ENCODE measurements at regions not wholly inside any gene's neighbourhood (a gene's known extent, or its start where the extent isn't known, plus 50 kb on each side); places are given as distances from the start of the nearest gene placed in this dataset.

GRCh38 chr5:4987431-4987830, 152.7 kb upstream of the ADAMTS16 start:
- DNase-seq (ENCODE audit: low spot score) = no peak

DNA sequence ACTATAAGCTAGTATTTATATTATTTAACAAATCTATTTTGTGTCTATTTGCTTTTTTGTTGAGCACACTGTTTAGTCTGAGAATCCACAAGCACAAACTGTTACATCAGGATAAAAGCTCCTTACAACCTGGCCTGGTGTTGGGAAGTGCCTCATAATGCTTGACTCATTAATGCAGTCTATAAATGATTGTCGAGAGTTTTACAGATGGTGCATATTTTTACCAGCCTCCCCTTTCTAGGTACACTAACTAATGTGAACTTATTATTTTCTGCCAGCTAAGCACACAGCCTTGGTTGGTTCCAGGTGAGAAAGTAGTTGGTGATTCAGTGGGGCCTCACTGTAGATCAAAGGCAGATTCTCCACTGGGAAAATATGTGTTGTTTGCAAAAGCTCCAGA, 151.0 kb upstream of the ADAMTS16 start:
- DNase-seq (ENCODE audit: low spot score) = no peak

DNA sequence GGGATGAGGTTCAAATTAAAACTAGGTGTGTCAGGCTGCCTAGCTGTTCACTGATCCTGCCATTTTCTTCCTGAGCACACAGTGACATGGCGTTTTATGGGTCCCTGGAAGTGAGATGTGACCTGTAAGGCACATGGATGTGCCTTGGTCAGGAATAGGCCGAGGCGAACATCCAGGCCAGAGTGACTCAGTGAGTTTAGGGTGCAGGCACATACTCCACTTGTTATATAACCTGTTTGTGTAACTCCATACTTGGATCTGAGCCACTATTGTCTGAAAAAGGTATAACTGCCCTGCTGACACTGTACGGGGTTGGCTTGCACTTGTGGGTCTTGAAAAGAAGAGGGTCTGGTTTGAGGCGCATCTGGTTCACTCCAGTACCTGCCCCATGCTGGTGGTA, 150.1 kb upstream of the ADAMTS16 start:
- no peak for DNase-seq (ENCODE audit: low spot score)

- no peak for DNase-seq (ENCODE audit: low spot score)
Observed at GRCh38 chr5:4990462-4990861, 149.7 kb upstream of the ADAMTS16 start.

DNA sequence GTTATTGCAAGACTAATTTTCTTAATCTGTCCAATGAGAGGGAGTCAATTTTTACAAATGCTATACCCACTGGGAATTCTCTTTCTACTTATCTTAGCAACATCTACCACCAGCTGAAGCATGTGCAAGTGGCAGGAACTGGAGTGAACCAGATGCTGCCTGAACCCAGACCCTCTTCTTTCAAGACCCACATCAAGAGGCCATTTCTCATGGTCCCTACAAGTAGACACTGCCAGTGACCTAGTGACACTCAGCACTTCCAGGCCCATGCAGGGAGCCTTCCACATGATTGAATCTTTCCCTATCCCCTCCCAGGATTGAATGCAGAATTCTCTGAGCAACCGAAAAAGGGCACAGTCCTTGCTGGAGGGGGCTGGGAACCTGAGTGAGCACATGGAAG, 148.2 kb upstream of the ADAMTS16 start:
- no peak for DNase-seq (ENCODE audit: low spot score)

DNA sequence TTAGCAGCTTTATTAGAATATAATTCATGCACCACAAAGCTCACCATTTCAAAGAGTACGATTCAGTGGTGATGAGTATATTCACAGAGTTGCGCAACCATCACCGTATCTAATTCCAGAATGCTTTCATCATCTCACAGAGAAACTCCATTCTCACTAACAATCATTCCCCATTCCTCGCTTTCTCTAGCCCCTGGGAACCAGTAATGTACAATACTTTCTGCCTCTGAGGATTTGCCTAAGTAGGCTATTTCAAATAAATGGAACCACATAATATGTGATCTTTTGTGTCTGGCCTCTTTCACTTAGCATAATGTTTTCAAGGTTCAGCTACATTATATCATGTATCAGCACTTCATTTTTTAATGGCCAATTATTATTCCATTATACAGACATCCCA, 145.1 kb upstream of the ADAMTS16 start:
- no peak for DNase-seq (ENCODE audit: low spot score)

GRCh38 chr5:5005353-5005752, 134.8 kb upstream of the ADAMTS16 start:
- DNase-seq (ENCODE audit: low spot score) = no peak

GRCh38 chr5:5006548-5006947, 133.6 kb upstream of the ADAMTS16 start:
- DNase-seq (ENCODE audit: low spot score) = no peak

DNA sequence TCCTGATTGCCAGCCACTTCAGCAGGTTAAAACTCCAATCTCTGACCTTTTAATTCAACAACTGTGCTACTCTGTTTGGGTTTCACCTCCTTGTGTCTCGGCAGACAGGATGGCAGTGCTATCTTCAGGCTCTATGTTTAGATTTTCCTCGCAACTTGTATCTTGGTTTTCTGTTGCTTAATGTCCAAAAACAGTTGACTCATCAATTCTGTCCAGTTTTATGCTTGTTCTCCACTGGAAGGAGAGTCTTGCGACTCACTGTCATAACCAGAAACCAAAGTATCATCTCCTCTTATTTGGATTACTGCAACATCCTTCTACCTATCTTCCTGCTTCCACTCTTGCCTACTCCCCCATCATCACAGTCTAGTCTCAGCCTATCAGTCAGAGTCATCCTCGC, 130.9 kb upstream of the ADAMTS16 start:
- no peak for DNase-seq (ENCODE audit: low spot score)

GRCh38 chr5:5011151-5011550, 129.0 kb upstream of the ADAMTS16 start:
- DNase-seq (ENCODE audit: low spot score) = no peak

DNA sequence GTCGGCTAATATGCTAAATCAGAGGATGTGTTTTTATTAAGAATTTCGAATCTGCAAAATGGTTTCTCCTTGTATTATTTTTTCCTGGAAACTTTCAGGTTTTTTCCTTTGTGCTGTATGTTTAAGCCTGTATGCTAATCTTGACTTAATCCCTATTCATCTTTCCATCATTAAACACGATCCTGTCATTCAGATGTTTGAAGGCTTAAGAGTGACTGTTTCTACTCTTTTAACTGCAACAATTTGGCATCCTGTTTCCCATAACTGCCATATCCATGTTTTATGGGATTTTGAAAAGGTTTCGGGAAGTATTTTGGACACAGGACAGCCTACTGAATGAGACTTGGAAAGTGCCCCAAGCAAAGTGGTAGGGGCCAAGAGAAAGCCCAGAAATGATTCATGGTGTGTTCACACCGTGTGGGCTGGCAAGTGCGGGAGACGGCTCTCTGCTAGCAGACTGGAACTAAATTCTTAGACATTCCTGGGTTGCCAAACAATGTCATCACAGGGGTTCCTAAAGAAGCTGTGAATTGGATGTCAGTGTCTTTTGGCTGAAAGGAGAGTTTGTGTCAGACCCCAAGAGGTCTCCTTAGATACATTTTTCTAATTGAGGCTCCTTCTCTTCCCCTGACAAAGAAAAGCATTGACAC, 125.4 kb upstream of the ADAMTS16 start:
- DNase-seq (ENCODE audit: low spot score) = no peak

DNA sequence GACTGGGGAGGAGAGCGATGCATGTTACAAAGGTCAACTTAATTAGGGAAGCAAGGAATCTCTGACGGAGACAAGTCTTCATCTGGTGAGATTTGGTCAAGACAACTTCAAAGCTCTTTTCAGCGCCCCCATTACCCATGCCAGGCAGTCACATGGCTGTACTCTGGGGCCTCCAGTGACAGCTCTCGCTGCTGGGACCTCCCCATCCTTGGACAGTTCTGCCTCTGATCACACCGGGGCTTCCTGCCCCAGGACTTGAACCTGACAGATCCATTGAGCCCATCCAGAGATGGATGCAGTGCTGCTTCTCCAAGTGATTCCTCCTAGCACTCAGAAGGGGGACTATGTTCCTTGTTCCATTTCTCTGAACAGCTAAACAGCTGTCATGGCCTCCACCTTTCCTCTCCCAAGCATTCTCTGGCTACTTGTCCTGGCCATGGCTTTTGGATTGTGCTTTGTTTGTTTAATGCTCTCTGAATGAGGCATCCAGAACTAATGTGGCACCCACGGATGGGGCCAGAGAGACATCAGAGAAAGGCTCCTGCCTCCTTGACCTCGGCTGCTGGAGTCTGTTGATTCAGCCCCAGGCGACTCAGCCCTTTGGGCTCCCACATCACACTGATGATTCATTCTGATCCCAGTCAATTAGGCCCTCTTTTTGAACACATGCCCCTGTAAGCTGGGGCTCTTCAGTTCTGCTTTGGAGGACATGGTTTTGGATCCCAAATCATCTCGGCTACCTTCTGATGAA, 122.1 kb upstream of the ADAMTS16 start:
- no peak for DNase-seq (ENCODE audit: low spot score)

DNA sequence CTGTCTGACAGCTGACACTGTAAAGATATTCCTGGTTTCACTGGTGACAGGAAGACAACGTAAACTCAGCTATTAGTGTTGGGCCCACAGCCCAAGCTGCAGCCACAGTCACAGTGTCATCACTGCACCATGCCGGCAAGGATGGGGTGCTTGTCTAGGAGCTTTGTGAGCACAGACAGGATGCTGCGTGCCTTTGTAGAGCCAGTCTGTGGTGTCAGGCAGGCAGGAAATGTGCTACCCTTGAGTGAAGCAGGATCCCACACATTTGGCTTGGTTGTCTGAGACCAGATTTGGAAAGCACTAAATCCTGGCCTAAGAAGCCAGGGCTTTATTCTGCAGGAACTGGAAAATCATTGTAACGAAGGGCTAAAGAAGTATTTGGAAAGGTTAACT, 121.6 kb upstream of the ADAMTS16 start:
- DNase-seq (ENCODE audit: low spot score) = no peak

- DNase-seq (ENCODE audit: low spot score) = no peak
Observed at GRCh38 chr5:5021436-5021835, 118.7 kb upstream of the ADAMTS16 start.

DNA sequence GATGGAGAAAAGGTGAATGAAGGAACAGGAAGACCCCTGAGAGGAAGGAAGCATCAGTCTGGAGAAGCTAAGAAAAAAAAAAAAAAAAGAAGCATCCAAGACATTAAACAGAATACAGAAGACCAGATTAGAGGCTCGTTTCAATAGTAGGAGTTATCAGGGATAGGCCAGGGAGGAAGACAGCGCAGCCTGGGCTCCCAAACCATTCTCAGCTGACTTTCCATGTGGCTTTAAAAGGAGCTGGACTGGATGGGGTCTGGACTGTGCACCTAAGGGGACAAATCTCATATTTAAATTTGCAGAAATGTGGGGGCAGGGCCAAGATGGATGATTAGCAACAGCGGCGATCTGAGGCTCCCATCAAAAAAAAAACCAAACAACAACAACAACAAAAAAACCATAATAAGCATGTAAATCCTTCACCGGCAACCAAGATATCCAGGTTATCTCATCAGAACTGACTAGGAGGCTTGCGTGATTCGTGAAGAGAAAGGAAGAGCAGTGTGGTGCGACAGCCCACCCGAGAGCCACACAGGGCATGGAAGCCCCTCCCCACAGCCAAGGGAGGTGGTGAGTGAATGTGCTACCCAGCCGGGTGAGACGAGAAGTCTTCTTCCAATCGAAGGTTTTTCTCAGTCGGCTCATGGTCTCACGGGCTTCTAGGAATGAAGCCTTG, 114.9 kb upstream of the ADAMTS16 start:
- no peak for DNase-seq (ENCODE audit: low spot score)

- DNase-seq (ENCODE audit: low spot score) = no peak
Observed at GRCh38 chr5:5025774-5026408, 114.2 kb upstream of the ADAMTS16 start.

GRCh38 chr5:5026409-5026785, 113.7 kb upstream of the ADAMTS16 start:
- no peak for DNase-seq (ENCODE audit: low spot score)

DNA sequence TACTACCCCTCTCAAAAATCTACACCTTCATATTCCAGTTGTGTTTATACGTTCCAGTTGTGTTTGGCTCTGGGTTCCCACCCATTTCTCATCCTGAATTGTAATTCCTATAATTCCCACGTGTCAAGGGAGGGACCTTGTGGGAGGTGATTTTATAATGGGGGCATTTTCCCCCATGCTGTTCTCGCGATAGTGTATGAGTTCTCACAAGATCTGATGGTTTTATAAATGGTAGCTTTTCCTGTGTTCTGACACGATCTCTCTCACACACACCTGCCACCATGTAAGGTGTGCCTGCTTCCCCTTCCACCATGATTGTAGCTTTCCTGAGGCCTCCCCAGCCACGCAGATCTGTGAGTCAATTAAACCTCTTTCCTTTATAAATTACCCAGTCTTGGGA, 108.5 kb upstream of the ADAMTS16 start:
- no peak for DNase-seq (ENCODE audit: low spot score)

GRCh38 chr5:5037674-5038073, 102.5 kb upstream of the ADAMTS16 start:
- no peak for DNase-seq (ENCODE audit: low spot score)

DNA sequence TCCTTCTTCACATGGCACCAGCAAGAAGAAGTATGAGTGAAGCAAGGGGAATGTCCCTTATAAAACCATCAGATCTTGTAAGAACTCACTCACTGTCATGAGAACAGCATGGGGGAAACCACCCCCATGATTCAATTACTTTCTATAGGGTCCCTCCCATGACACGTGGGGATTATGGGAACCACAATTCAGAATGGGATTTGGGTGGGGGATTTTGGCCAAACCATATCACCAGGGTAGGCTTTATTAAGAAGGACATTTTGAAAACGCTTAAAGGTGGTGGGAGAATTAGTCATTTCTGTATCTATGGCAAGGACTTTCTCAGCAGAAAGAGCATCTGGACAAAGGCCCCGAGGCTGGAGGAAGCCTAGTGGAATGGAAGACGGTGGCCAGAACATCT, 100.2 kb upstream of the ADAMTS16 start:
- DNase-seq (ENCODE audit: low spot score) = no peak

DNA sequence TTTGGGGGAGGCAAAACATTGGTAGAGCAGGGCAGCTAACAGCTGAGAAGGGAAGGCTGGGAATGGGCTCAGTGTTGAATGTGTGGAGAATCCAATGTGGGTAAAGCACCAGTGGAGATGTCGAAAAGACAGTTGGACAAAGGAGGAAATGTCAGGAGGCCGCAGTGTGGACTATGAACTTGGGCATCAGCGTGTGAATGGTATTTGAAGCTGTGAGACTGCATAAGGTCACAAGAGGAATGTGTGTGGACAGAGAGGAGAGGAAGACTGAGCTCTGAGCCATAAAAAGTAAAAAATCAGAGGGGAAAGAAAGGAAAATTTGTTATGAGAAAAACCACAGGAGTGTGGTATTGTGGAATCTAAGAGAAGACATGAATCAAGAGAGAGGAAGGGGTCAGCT, 99.4 kb upstream of the ADAMTS16 start:
- DNase-seq (ENCODE audit: low spot score) = no peak

GRCh38 chr5:5042806-5043205, 97.3 kb upstream of the ADAMTS16 start:
- DNase-seq (ENCODE audit: low spot score) = no peak

DNA sequence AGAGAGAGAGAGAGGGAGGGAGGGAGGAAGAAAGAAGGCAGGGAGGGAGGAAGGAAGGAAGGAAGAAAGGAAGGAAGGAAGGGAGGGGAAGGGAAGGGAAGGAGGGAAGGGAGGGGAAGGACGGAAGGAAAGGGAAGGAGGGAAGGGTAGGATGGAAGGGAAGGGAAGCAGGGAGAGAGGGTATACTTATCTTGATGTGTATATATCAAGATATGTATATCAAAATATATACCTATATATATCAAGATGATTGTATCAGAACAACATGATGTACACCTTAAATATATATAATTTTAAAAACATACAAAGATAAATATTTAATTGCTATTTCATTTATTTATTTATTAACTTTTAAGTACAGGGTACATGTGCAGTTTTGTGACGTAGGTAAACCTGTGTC, 96.8 kb upstream of the ADAMTS16 start:
- no peak for DNase-seq (ENCODE audit: low spot score)
